Upper lobe of left lung (tissue), 4 donors: ENCODE measurements at regions not wholly inside any gene's neighbourhood (a gene's known extent, or its start where the extent isn't known, plus 50 kb on each side); places are given as distances from the start of the nearest gene placed in this dataset.
"Not testable (repeated sequence)": the region's sequence is repeated elsewhere in the genome, so short reads cannot be mapped to it uniquely, and the experiment has no call there.

Experiments
- EP300 ChIP-seq, 4 donors: sonication (generic); formaldehyde crosslinking; IDR thresholded peaks; one replicate each; pipeline ENCODE4 v1.5.1; 2017; ENCODE audit warnings: antibody characterized with exemption in 4 of 4, control low read depth in 2 of 4
- POLR2A ChIP-seq, 4 donors: fragments of 450-650 bp; IDR thresholded peaks; one replicate each; pipeline ENCODE4 v1.5.1; 2016 to 2017; ENCODE audit warnings: antibody characterized with exemption in 4 of 4, mild to moderate bottlenecking in 2 of 4
- POLR2AphosphoS5 ChIP-seq, 2 donors: sonication (generic); formaldehyde crosslinking; IDR thresholded peaks; one replicate each; pipeline ENCODE4 v1.5.1; 2017; ENCODE audit warnings: antibody characterized with exemption in 2 of 2
- TF ChIP-seq, protein P1 (sequence below), 6 experiments: fragments of 450-650 bp in 4 of 6; fragments of 200-600 bp in 2 of 6; sonication (generic) in 2 of 6; IDR thresholded peaks; one replicate each; pipeline ENCODE4 v1.5.1; 2016 to 2019; ENCODE audit warnings: antibody characterized with exemption in 6 of 6

DNA sequence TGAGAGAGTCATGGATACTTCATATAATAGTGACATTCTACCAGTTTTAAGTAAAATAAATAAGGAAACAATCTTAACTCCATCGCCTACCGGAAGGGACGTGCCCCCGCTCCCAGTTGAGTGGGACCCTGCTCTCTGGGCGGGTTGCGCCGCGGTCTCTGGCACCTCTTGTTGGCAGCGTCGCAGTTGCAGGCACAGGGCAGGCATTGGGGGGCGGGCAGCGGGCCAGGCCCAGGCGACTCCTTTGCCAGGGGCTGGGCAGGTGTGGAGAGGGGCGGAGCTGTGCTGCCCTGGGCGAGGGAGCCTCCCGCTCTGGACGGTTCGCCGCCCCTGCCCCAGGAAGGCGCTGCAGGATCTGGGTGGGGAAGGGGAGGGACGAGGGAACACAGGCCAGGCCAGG is 1500.6 kb downstream of the FOXD4L5 start:
- not testable (repeated sequence) for TF ChIP-seq POLR2A, POLR2AphosphoS5, EP300 (IDR thresholded peaks at IDR 0.05)
- TF ChIP-seq, protein P1, sequence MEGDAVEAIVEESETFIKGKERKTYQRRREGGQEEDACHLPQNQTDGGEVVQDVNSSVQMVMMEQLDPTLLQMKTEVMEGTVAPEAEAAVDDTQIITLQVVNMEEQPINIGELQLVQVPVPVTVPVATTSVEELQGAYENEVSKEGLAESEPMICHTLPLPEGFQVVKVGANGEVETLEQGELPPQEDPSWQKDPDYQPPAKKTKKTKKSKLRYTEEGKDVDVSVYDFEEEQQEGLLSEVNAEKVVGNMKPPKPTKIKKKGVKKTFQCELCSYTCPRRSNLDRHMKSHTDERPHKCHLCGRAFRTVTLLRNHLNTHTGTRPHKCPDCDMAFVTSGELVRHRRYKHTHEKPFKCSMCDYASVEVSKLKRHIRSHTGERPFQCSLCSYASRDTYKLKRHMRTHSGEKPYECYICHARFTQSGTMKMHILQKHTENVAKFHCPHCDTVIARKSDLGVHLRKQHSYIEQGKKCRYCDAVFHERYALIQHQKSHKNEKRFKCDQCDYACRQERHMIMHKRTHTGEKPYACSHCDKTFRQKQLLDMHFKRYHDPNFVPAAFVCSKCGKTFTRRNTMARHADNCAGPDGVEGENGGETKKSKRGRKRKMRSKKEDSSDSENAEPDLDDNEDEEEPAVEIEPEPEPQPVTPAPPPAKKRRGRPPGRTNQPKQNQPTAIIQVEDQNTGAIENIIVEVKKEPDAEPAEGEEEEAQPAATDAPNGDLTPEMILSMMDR (IDR thresholded peaks at IDR 0.05), result not testable (repeated sequence)
